ENCODE measurements at regions not wholly inside any gene's neighbourhood (a gene's known extent, or its start where the extent isn't known, plus 50 kb on each side); places are given as distances from the start of the nearest gene placed in this dataset.

- no peak for DNase-seq
These were observed 288.0 kb downstream of the ADGB start for GRCh38 chr6:146886587-146887446.

GRCh38 chr6:146887447-146888077 is 288.8 kb downstream of the ADGB start:
- no peak for DNase-seq

- no peak for DNase-seq
These were observed 290.5 kb downstream of the ADGB start for GRCh38 chr6:146889303-146889702.

- DNase-seq = no peak
These were observed 291.4 kb downstream of the ADGB start for GRCh38 chr6:146890172-146890571.

- DNase-seq = no peak
These were observed 292.1 kb downstream of the ADGB start for GRCh38 chr6:146890644-146891434.

- DNase-seq = peak; percentile 34
These were observed 293.0 kb downstream of the ADGB start for GRCh38 chr6:146891615-146892265.

- DNase-seq = no peak
These were observed 293.5 kb downstream of the ADGB start for GRCh38 chr6:146892283-146892612.

GRCh38 chr6:146892613-146893401 is 294.0 kb downstream of the ADGB start:
- DNase-seq = no peak

GRCh38 chr6:146893690-146894089 is 294.9 kb downstream of the ADGB start:
- no peak for DNase-seq

GRCh38 chr6:146894624-146895023 is 295.9 kb downstream of the ADGB start:
- DNase-seq = no peak

GRCh38 chr6:146895101-146895771 is 296.5 kb downstream of the ADGB start:
- DNase-seq = no peak

- no peak for DNase-seq
These were observed 296.9 kb downstream of the ADGB start for GRCh38 chr6:146895772-146896061.

GRCh38 chr6:146896062-146896813 is 297.5 kb downstream of the ADGB start:
- no peak for DNase-seq

- no peak for DNase-seq
These were observed 298.4 kb downstream of the ADGB start for GRCh38 chr6:146896960-146897701.

GRCh38 chr6:146898069-146898887 is 299.5 kb downstream of the ADGB start:
- no peak for DNase-seq

GRCh38 chr6:146898888-146899227 is 300.1 kb downstream of the ADGB start:
- no peak for DNase-seq

- DNase-seq = no peak
These were observed 302.0 kb upstream of the STXBP5 start for GRCh38 chr6:146901940-146902816.

- DNase-seq = no peak
These were observed 301.4 kb upstream of the STXBP5 start for GRCh38 chr6:146902846-146903245.
